GM12878 (cell line): ENCODE measurements at regions not wholly inside any gene's neighbourhood (a gene's known extent, or its start where the extent isn't known, plus 50 kb on each side); places are given as distances from the start of the nearest gene placed in this dataset.

Source experiments
- ATF2 ChIP-seq: IDR thresholded peaks from 2 replicates; pipeline ENCODE4 v1.6.1; 2012; ENCODE audit warnings: low read length, inconsistent platforms
- CBX3 ChIP-seq: fragments of 200-600 bp; sonication (generic); IDR thresholded peaks from 2 replicates; pipeline ENCODE4 v1.6.1; 2016; ENCODE audit warnings: low read depth, borderline replicate concordance
- CHD1 ChIP-seq: IDR thresholded peaks from 2 replicates; pipeline ENCODE4 v1.6.1; 2012; ENCODE audit warnings: low read depth, low read length, improper control_type of control experiment
- EP300 ChIP-seq, 2 experiments: fragments of 150-350 bp in 1 of 2; IDR thresholded peaks; 2 replicates each; pipeline ENCODE4 v1.6.1; 2011 to 2012; ENCODE audit warnings: low read depth in 2 of 2, low read length in 2 of 2, borderline replicate concordance in 1 of 2, improper control_type of control experiment in 1 of 2, inconsistent platforms in 1 of 2; ENCODE audit not compliant: control insufficient read depth in 1 of 2
- EZH2 ChIP-seq: IDR thresholded peaks from 2 replicates; pipeline ENCODE4 v1.6.1; 2012; ENCODE audit warnings: low read depth, mild to moderate bottlenecking, control low read depth, inconsistent platforms, low read length, borderline replicate concordance; ENCODE audit not compliant: control insufficient read depth
- JUND ChIP-seq: IDR thresholded peaks from 2 replicates; pipeline ENCODE4 v1.6.1; 2012; ENCODE audit warnings: low read depth, mild to moderate bottlenecking, low read length, improper control_type of control experiment, moderate library complexity
- MAX ChIP-seq: IDR thresholded peaks from 2 replicates; pipeline ENCODE4 v1.6.1; 2012; ENCODE audit warnings: low read depth, low read length, improper control_type of control experiment
- POLR2A ChIP-seq: IDR thresholded peaks from 2 replicates; pipeline ENCODE4 v1.6.1; 2011; ENCODE audit warnings: low read depth, mild to moderate bottlenecking, low read length
- RCOR1 ChIP-seq: conservative IDR thresholded peaks from 2 replicates; pipeline ENCODE4 v1.6.1; 2012; ENCODE audit warnings: low read depth, low read length, improper control_type of control experiment
- RELA ChIP-seq: fragments of 450-650 bp; IDR thresholded peaks from 2 replicates; pipeline ENCODE4 v1.8.0; 2014; ENCODE audit warnings: borderline replicate concordance; ENCODE audit not compliant: partially characterized antibody
- REST ChIP-seq: IDR thresholded peaks from 2 replicates; pipeline ENCODE4 v1.6.1; 2012; ENCODE audit warnings: mild to moderate bottlenecking, low read depth, low read length
- SIN3A ChIP-seq: IDR thresholded peaks from 2 replicates; pipeline ENCODE4 v1.6.1; 2012; ENCODE audit warnings: low read depth, low read length, improper control_type of control experiment
- ZNF592 ChIP-seq: fragments of 450-650 bp; IDR thresholded peaks from 2 replicates; pipeline ENCODE4 v1.6.1; 2017; ENCODE audit warnings: mild to moderate bottlenecking, moderate library complexity
- TF ChIP-seq, protein P1 (sequence below), 3 experiments: IDR thresholded peaks in 2 of 3; conservative IDR thresholded peaks in 1 of 3; 2 replicates each; pipeline ENCODE4 v1.5.1; 2011; ENCODE audit warnings: low read depth in 3 of 3, low read length in 3 of 3, mild to moderate bottlenecking in 3 of 3, control low read depth in 2 of 3, moderate library complexity in 2 of 3, inconsistent platforms in 1 of 3, mixed read lengths in 1 of 3; ENCODE audit not compliant: control insufficient read depth in 2 of 3, insufficient read depth in 1 of 3; ENCODE audit errors: extremely low read depth in 1 of 3

DNA sequence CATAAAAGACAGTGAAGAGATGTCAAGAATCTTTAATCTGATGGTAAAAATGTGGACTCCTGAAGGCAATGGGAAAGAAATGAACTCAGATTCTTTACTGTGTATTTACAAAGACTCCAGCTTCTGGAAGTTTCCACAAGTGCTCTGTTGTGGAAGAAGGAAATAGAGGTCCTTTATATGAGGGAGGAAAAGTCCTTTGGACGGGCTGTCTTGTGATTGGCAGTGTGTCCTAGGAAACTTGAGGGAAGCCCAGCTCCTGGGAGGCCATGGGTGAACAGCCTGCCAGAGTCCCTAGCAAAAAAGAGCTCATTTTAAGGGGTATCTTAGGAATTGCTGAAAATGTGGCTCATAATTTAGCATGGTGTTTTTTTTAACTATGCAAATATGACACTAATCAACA lies 92.0 kb downstream of the RNASET2 start:
- no peak for TF ChIP-seq POLR2A
- TF ChIP-seq ATF2, result no peak
- TF ChIP-seq CBX3, result no peak
- TF ChIP-seq MAX, result no peak
- TF ChIP-seq EP300 (IDR thresholded peaks at IDR 0.05; ENCODE audit: borderline replicate concordance in 1 of 2, control insufficient read depth in 1 of 2, low read depth in 2 of 2, low read length in 2 of 2), result no peak
- no peak for TF ChIP-seq RCOR1
- TF ChIP-seq, protein P1, sequence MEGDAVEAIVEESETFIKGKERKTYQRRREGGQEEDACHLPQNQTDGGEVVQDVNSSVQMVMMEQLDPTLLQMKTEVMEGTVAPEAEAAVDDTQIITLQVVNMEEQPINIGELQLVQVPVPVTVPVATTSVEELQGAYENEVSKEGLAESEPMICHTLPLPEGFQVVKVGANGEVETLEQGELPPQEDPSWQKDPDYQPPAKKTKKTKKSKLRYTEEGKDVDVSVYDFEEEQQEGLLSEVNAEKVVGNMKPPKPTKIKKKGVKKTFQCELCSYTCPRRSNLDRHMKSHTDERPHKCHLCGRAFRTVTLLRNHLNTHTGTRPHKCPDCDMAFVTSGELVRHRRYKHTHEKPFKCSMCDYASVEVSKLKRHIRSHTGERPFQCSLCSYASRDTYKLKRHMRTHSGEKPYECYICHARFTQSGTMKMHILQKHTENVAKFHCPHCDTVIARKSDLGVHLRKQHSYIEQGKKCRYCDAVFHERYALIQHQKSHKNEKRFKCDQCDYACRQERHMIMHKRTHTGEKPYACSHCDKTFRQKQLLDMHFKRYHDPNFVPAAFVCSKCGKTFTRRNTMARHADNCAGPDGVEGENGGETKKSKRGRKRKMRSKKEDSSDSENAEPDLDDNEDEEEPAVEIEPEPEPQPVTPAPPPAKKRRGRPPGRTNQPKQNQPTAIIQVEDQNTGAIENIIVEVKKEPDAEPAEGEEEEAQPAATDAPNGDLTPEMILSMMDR (IDR thresholded peaks at IDR 0.05 in 2 of 3, conservative IDR thresholded peaks at IDR 0.05 in 1 of 3; ENCODE audit: control insufficient read depth in 2 of 3, extremely low read depth in 1 of 3, insufficient read depth in 1 of 3, low read depth in 3 of 3, low read length in 3 of 3), result no peak
- no peak for TF ChIP-seq JUND
- no peak for TF ChIP-seq SIN3A
- no peak for TF ChIP-seq EZH2
- no peak for TF ChIP-seq REST
- no peak for TF ChIP-seq CHD1
- TF ChIP-seq ZNF592, result no peak
- TF ChIP-seq RELA, result no peak
